Vagina (tissue), 2 donors: ENCODE measurements at regions not wholly inside any gene's neighbourhood (a gene's known extent, or its start where the extent isn't known, plus 50 kb on each side); places are given as distances from the start of the nearest gene placed in this dataset.

Experiments used
- DNase-seq, 2 donors: peaks; one replicate each; pipeline ENCODE4 v3.0.0-alpha.2; 2017; ENCODE audit errors: extremely low spot score in 2 of 2
- H3K27ac ChIP-seq: fragments of 200-600 bp; sonication (generic); one replicate; pipeline ENCODE4 v1.5.1; 2019
- H3K27me3 ChIP-seq: fragments of 200-600 bp; sonication (generic); one replicate; pipeline ENCODE4 v1.5.1; 2019
- H3K36me3 ChIP-seq, 2 donors: fragments of 200-600 bp; sonication (generic); one replicate each; pipeline ENCODE4 v1.5.1; 2017 to 2019
- H3K4me1 ChIP-seq: fragments of 200-600 bp; sonication (generic); one replicate; pipeline ENCODE4 v1.5.1; 2019
- H3K4me3 ChIP-seq, 2 donors: fragments of 200-600 bp; sonication (generic); 1 replicate in 1 of 2; 2 replicates in 1 of 2; pipeline ENCODE4 v1.5.1; 2016 to 2019
- H3K9me3 ChIP-seq: fragments of 200-600 bp; sonication (generic); one replicate; pipeline ENCODE4 v1.5.1; 2019
- POLR2A ChIP-seq, 2 donors: fragments of 450-650 bp; IDR thresholded peaks; one replicate each; pipeline ENCODE4 v1.6.1; 2017; ENCODE audit warnings: antibody characterized with exemption in 2 of 2, mild to moderate bottlenecking in 2 of 2, moderate library complexity in 2 of 2
- POLR2AphosphoS5 ChIP-seq, 2 donors: sonication (generic); formaldehyde crosslinking; IDR thresholded peaks; one replicate each; pipeline ENCODE4 v1.9.0; 2017; ENCODE audit warnings: antibody characterized with exemption in 2 of 2, mild to moderate bottlenecking in 2 of 2, low read depth in 1 of 2; ENCODE audit not compliant: insufficient read depth in 1 of 2
- intact Hi-C: fragments of 100-400 bp; cut with DNase I; formaldehyde crosslinking; loops from one replicate; pipeline ENCODE4 v1.15.1; 2023
- TF ChIP-seq, protein P1 (sequence below), 3 experiments: fragments of 450-650 bp in 2 of 3; fragments of 200-600 bp in 1 of 3; sonication (generic) in 1 of 3; IDR thresholded peaks; one replicate each; pipeline ENCODE4 v1.5.1; 2017 to 2019; ENCODE audit warnings: antibody characterized with exemption in 3 of 3, mild to moderate bottlenecking in 2 of 3, moderate library complexity in 2 of 3

GRCh38 chrX:113892891-113893290, 691.0 kb upstream of the HTR2C start:
- DNase-seq = no peak
- no peaks in the 10 kb centered on the region for H3K27me3 ChIP-seq
- no peak overlapping the region for H3K27ac ChIP-seq
- TF ChIP-seq POLR2A (IDR thresholded peaks at IDR 0.05) (no peak), POLR2AphosphoS5 (IDR thresholded peaks at IDR 0.05; ENCODE audit: insufficient read depth in 1 of 2, low read depth in 1 of 2) (no peak)
- TF ChIP-seq, protein P1, sequence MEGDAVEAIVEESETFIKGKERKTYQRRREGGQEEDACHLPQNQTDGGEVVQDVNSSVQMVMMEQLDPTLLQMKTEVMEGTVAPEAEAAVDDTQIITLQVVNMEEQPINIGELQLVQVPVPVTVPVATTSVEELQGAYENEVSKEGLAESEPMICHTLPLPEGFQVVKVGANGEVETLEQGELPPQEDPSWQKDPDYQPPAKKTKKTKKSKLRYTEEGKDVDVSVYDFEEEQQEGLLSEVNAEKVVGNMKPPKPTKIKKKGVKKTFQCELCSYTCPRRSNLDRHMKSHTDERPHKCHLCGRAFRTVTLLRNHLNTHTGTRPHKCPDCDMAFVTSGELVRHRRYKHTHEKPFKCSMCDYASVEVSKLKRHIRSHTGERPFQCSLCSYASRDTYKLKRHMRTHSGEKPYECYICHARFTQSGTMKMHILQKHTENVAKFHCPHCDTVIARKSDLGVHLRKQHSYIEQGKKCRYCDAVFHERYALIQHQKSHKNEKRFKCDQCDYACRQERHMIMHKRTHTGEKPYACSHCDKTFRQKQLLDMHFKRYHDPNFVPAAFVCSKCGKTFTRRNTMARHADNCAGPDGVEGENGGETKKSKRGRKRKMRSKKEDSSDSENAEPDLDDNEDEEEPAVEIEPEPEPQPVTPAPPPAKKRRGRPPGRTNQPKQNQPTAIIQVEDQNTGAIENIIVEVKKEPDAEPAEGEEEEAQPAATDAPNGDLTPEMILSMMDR (IDR thresholded peaks at IDR 0.05) = no peak
- no peaks in the 10 kb centered on the region for H3K9me3 ChIP-seq
- no peak overlapping the region for H3K4me3 ChIP-seq
- H3K4me1 ChIP-seq = no peaks in the 10 kb centered on the region
- no peaks in the 10 kb centered on the region for H3K36me3 ChIP-seq
- intact Hi-C loops = no loop called here

DNA sequence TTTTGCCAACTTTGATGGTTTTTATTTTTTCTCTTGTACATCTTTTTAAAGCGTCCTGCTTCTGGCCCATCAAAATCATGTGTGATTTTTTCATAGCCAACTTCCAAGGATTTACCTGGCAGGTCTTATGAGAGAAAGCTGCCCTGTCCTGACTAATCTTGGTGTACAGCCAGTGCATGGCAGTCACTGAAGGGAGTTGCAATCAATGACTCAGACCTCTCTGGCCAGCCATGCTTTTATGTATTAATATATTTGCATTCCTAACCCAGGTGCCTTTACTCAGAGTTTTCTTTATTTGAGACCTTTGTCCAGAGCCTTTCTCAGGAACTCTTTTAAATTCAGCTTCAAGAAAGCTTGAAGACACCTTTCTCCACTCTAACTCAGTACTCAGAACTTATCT, 691.5 kb upstream of the HTR2C start:
- no peak for DNase-seq
- Histone ChIP-seq H3K27me3 (no peaks in the 10 kb centered on the region), H3K9me3 (no peaks in the 10 kb centered on the region), H3K27ac (no peak overlapping the region), H3K4me1 (no peaks in the 10 kb centered on the region), H3K4me3 (no peak overlapping the region), H3K36me3 (no peaks in the 10 kb centered on the region)
- intact Hi-C loops = no loop called here
- TF ChIP-seq POLR2A (IDR thresholded peaks at IDR 0.05) = no peak
- no peak for TF ChIP-seq POLR2AphosphoS5 (IDR thresholded peaks at IDR 0.05; ENCODE audit: insufficient read depth in 1 of 2, low read depth in 1 of 2)
- TF ChIP-seq, protein P1 (IDR thresholded peaks at IDR 0.05) = no peak

- no peak overlapping the region for H3K4me3 ChIP-seq
- TF ChIP-seq POLR2AphosphoS5 (IDR thresholded peaks at IDR 0.05; ENCODE audit: insufficient read depth in 1 of 2, low read depth in 1 of 2) (no peak), POLR2A (IDR thresholded peaks at IDR 0.05) (no peak)
- TF ChIP-seq, protein P1 (IDR thresholded peaks at IDR 0.05) = no peak
- no peaks in the 10 kb centered on the region for H3K4me1 ChIP-seq
- DNase-seq = no peak
- H3K27me3 ChIP-seq = no peaks in the 10 kb centered on the region
- intact Hi-C loops = no loop called here
- H3K9me3 ChIP-seq = no peaks in the 10 kb centered on the region
- no peak overlapping the region for H3K27ac ChIP-seq
- no peaks in the 10 kb centered on the region for H3K36me3 ChIP-seq
These were observed 710.8 kb upstream of the HTR2C start for GRCh38 chrX:113873056-113873455.

DNA sequence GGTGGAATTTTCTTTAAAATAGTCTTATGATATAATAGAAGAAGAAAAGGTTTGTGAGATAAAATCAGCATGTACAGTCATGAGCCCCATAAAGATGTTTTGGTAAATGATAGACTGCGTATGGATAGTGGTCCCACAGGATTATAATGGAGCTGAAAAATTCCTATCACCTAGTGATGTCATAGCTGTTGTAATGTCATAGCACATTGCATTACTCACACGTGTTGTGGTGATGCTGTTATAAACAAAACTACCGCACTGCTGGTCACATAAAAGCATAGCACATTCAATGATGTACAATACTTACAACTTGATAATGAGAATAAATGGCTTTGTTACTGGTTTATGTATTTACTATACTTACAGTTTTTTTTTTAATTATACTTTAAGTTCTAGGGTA, 715.2 kb upstream of the HTR2C start:
- no peaks in the 10 kb centered on the region for H3K27me3 ChIP-seq
- TF ChIP-seq, protein P1 (IDR thresholded peaks at IDR 0.05) = no peak
- TF ChIP-seq POLR2AphosphoS5 (IDR thresholded peaks at IDR 0.05; ENCODE audit: insufficient read depth in 1 of 2, low read depth in 1 of 2) (no peak), POLR2A (IDR thresholded peaks at IDR 0.05) (no peak)
- no peaks in the 10 kb centered on the region for H3K36me3 ChIP-seq
- DNase-seq = no peak
- intact Hi-C loops = no loop called here
- no peak overlapping the region for H3K4me3 ChIP-seq
- no peak overlapping the region for H3K27ac ChIP-seq
- no peaks in the 10 kb centered on the region for H3K9me3 ChIP-seq
- H3K4me1 ChIP-seq = no peaks in the 10 kb centered on the region

DNA sequence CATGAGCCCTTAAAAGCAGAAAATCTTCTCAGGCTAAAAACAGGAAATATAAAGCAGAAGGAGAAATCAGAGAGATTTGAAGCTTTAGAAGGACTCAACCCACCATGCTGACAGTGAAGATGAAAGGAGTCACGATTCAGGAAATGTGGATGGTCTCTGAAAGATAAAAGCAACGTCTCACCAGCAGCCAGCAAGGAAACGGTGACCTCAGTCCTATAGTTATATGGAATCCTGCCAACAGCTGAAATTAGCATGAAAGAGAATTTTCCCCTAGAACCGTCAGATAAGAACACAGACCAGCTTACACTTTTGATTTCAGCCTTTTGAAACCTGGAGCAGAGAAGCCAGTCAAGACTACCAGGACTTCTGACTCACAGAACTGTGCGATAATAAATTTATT, 715.7 kb upstream of the HTR2C start:
- intact Hi-C loops = no loop called here
- H3K9me3 ChIP-seq = no peaks in the 10 kb centered on the region
- no peak for DNase-seq

More for the DNA sequence above, 715.7 kb upstream of the HTR2C start:
- Histone ChIP-seq H3K4me3 (no peak overlapping the region), H3K4me1 (no peaks in the 10 kb centered on the region), H3K27ac (no peak overlapping the region), H3K36me3 (no peaks in the 10 kb centered on the region), H3K27me3 (no peaks in the 10 kb centered on the region)
- TF ChIP-seq, protein P1 (IDR thresholded peaks at IDR 0.05) = no peak
- TF ChIP-seq POLR2A (IDR thresholded peaks at IDR 0.05) (no peak), POLR2AphosphoS5 (IDR thresholded peaks at IDR 0.05; ENCODE audit: insufficient read depth in 1 of 2, low read depth in 1 of 2) (no peak)
